Skeletal muscle tissue (tissue), 3 donors: ENCODE measurements at regions not wholly inside any gene's neighbourhood (a gene's known extent, or its start where the extent isn't known, plus 50 kb on each side); places are given as distances from the start of the nearest gene placed in this dataset.

Source experiments
- H3K27ac ChIP-seq: one replicate; pipeline ENCODE4 v1.7.0; 2013; ENCODE audit warnings: mild to moderate bottlenecking, low read depth, low read length, inconsistent platforms
- H3K27me3 ChIP-seq, 3 donors: one replicate each; pipeline ENCODE4 v1.7.0; 2013; ENCODE audit warnings: low read length in 3 of 3; ENCODE audit not compliant: control insufficient read depth in 3 of 3, insufficient read depth in 3 of 3
- H3K36me3 ChIP-seq, 3 donors: one replicate each; pipeline ENCODE4 v1.7.0; 2013; ENCODE audit warnings: low read length in 3 of 3; ENCODE audit not compliant: control insufficient read depth in 3 of 3, insufficient read depth in 3 of 3
- H3K4me1 ChIP-seq, 3 donors: one replicate each; pipeline ENCODE4 v1.7.0; 2013; ENCODE audit warnings: low read length in 3 of 3, mild to moderate bottlenecking in 3 of 3; ENCODE audit not compliant: control insufficient read depth in 3 of 3, insufficient read depth in 3 of 3
- H3K4me3 ChIP-seq, 3 donors: one replicate each; pipeline ENCODE4 v1.7.0; 2013; ENCODE audit warnings: low read length in 3 of 3
- H3K9ac ChIP-seq, 3 donors: one replicate each; pipeline ENCODE4 v1.7.0; 2013; ENCODE audit warnings: low read length in 3 of 3, mild to moderate bottlenecking in 3 of 3, moderate library complexity in 2 of 3, low read depth in 1 of 3
- H3K9me3 ChIP-seq, 3 donors: one replicate each; pipeline ENCODE4 v1.7.0; 2013; ENCODE audit warnings: low read length in 3 of 3; ENCODE audit not compliant: control insufficient read depth in 3 of 3
- donor health status: Osteomylitis.

DNA sequence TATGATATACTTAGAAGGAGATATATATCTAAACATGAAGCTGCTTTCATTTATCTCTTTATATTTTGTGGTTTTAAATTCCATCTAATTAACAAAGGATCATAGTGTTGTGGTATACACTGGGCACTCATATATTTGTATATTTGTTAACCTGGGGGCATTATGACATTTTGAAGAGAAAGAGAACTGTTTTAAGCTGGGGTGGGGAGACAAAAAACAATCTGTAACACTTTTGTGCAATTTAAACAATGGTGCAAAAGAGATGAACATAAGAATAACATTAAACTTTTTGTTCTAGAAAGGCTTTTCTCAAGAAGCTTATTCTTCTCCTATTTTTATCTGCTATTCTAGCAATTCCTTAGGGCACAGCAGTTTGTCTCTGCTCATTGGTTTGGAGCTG, 842.0 kb upstream of the CDH2 start:
- H3K4me1 ChIP-seq = no peaks in the 10 kb centered on the region
- H3K4me3 ChIP-seq = no peak overlapping the region
- no peaks in the 10 kb centered on the region for H3K36me3 ChIP-seq
- no peak overlapping the region for H3K27ac ChIP-seq
- no peaks in the 10 kb centered on the region for H3K27me3 ChIP-seq
- H3K9me3 ChIP-seq = no peaks in the 10 kb centered on the region
- H3K9ac ChIP-seq = no peak overlapping the region

- Histone ChIP-seq H3K4me3 (no peak overlapping the region), H3K9me3 (no peaks in the 10 kb centered on the region), H3K36me3 (no peaks in the 10 kb centered on the region), H3K27ac (no peak overlapping the region), H3K9ac (no peak overlapping the region), H3K4me1 (no peaks in the 10 kb centered on the region), H3K27me3 (no peaks in the 10 kb centered on the region)
Observed at GRCh38 chr18:29012883-29013465, 836.0 kb upstream of the CDH2 start.

DNA sequence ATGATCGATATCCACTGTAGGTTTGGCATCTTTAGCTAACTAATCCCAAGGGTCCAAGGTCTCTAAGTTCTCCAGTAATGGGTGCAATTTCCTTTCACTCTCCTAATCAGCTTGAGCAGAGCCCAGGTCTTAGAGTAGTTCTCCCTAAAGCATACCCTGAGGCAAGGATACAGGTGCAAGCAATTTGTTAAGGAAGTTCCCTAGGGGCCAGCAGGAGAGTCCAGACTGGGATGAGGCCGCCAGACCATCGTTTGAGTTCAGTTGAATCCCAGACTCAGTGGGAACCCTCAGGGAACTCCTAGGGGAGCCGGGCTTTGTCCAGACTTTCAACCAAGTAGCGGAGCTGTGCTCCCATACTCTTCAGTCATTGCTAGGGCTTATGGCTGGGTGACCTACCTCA, 835.4 kb upstream of the CDH2 start:
- Histone ChIP-seq H3K27me3 (no peaks in the 10 kb centered on the region), H3K9me3 (no peaks in the 10 kb centered on the region), H3K27ac (no peak overlapping the region), H3K9ac (no peak overlapping the region), H3K4me3 (no peak overlapping the region), H3K4me1 (no peaks in the 10 kb centered on the region), H3K36me3 (no peaks in the 10 kb centered on the region)

DNA sequence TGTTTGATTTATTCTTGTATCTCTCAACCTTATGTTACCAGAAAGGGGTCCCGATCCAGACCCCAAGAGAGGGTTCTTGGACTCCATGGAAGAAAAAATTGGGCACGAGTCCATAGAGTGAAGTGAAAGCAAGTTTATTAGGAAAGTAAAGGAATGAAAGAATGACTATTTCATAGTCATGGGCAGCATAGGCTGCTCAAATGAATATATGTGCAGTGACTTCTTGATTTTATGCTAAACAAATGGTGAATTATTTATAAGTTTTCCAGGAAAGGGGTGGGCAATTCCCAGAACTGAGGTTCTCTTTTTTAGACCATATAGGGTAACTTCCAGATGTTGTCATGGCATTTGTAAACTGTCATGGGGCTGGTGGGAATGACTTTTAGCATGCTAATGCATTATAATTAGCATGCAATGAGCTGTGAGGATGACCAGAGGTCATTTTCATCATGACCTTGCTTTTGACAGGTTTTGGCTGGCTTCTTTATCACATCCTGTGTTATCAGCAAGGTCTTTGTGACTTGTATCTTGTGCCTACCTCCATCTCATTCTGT, 832.4 kb upstream of the CDH2 start:
- no peaks in the 10 kb centered on the region for H3K27me3 ChIP-seq

DNA sequence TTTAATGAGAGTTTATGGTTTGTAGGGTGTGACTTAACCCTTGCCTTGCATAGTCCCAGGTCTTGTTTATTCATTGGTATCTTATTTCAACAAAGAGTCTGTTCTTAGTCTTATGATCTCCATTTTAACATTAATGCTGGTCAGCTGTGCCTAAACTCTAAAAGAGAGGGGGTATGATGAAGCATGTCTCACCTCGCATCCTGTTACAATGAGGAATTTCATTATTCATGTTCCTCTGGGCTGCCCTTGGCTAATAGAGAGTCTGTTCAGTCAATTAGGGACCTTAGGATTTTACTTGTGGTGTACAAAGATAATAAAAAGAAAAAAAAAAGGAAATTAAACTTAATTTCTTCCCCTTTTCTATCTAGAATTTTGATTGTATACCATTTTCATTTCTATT, 831.9 kb upstream of the CDH2 start:
- Histone ChIP-seq H3K36me3 (no peaks in the 10 kb centered on the region), H3K9ac (no peak overlapping the region), H3K4me3 (no peak overlapping the region), H3K27me3 (no peaks in the 10 kb centered on the region), H3K4me1 (no peaks in the 10 kb centered on the region), H3K27ac (no peak overlapping the region), H3K9me3 (no peaks in the 10 kb centered on the region)

More for the DNA sequence above, 832.4 kb upstream of the CDH2 start:
- Histone ChIP-seq H3K9ac (no peak overlapping the region), H3K36me3 (no peaks in the 10 kb centered on the region), H3K27ac (no peak overlapping the region), H3K4me3 (no peak overlapping the region), H3K9me3 (no peaks in the 10 kb centered on the region), H3K4me1 (no peaks in the 10 kb centered on the region)

DNA sequence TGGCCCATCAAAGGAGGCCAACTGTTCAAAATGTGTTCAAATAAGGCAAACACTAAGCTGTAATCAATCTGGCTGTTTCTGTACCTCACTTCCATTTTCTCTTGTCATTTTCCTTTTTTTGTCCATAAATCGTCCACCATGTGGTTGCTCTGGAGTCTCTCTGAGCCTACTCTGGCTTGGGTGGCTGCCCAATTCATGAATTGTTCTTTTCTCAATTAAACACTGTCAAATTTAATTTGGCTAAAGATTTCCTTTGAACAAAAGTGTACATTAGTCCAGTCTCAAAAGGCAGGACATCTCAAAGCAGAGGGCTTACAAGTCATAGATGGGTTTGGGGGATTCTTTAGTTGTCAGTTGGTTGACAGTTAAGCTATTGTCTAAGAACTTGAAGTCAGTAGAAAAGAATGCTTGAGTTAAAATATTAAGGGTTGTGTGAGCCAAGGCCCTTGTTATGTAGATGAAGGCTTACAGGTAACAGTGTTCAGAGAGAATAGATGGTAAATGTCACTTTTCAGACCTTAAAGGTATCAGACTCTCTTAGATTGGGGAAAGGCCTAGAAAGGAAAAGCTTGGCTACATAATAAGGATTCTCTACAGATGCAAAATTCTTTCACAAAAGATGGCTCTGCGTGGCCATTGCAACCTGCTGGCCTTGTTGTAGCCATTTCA, 831.2 kb upstream of the CDH2 start:
- no peak overlapping the region for H3K27ac ChIP-seq
- H3K9me3 ChIP-seq = no peaks in the 10 kb centered on the region
- H3K36me3 ChIP-seq = no peaks in the 10 kb centered on the region
- no peak overlapping the region for H3K4me3 ChIP-seq
- no peaks in the 10 kb centered on the region for H3K4me1 ChIP-seq
- H3K9ac ChIP-seq = no peak overlapping the region
- no peaks in the 10 kb centered on the region for H3K27me3 ChIP-seq

DNA sequence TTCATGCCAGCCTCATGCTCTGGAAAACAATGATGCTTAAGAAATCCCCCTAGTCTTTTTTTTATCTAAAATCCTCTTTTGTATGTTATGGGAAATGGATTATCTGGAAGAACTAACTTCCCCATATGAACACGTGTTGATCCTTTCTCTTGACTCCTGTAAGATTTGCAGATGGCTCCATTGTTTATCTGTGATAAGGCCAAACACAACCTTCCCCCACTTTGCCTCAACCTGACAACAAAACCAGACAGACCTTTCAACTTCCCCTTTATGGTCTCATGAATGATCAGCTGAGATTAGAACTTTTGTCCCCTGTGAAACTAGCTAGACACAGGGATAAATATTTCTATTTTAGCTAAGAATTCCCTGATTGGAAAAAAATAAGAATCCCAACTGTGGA, 828.0 kb upstream of the CDH2 start:
- Histone ChIP-seq H3K9ac (no peak overlapping the region), H3K9me3 (no peaks in the 10 kb centered on the region), H3K4me1 (no peaks in the 10 kb centered on the region), H3K27me3 (no peaks in the 10 kb centered on the region), H3K36me3 (no peaks in the 10 kb centered on the region), H3K27ac (no peak overlapping the region), H3K4me3 (no peak overlapping the region)

DNA sequence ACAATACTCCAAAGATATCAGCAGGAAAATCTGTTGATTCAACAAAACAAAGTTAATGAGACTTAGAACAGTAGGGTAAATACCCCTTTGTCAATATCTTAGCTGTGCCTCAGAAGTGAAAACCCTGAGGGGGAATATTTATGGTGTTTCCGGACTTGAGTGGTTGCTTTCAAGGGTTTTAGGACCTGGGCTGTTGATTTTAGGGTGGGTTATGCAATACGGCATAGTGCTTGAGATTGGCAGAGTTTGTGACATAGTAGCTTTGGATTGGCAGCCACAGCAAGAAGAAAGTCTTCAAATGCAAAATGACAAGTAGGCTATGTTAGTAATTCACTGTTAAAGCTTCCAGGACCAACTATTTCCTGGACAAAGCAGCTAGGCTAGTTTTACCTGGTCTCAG, 826.3 kb upstream of the CDH2 start:
- Histone ChIP-seq H3K27ac (no peak overlapping the region), H3K4me1 (no peaks in the 10 kb centered on the region), H3K36me3 (no peaks in the 10 kb centered on the region), H3K27me3 (no peaks in the 10 kb centered on the region), H3K4me3 (no peak overlapping the region), H3K9ac (no peak overlapping the region), H3K9me3 (no peaks in the 10 kb centered on the region)

DNA sequence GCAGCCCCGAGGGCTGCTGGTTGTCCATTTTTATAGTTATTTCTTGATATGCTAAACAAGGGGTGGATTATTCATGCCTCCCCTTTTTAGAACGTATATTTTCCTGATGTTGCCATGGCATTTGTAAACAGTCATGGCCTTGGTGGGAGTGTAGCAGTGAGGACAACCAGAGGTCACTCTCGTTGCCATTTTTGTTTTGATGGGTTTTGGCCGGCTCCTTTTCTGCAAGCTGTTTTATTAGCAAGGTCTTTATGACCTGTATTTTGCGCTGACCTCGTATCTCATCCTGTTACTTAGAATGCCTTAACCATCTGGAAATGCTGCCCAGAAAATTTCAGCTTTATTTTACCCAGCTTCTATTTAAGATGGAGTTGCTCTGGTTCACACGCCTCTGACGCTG, 825.8 kb upstream of the CDH2 start:
- Histone ChIP-seq H3K27me3 (no peaks in the 10 kb centered on the region), H3K27ac (no peak overlapping the region), H3K36me3 (no peaks in the 10 kb centered on the region), H3K4me1 (no peaks in the 10 kb centered on the region), H3K4me3 (no peak overlapping the region), H3K9me3 (no peaks in the 10 kb centered on the region), H3K9ac (no peak overlapping the region)

DNA sequence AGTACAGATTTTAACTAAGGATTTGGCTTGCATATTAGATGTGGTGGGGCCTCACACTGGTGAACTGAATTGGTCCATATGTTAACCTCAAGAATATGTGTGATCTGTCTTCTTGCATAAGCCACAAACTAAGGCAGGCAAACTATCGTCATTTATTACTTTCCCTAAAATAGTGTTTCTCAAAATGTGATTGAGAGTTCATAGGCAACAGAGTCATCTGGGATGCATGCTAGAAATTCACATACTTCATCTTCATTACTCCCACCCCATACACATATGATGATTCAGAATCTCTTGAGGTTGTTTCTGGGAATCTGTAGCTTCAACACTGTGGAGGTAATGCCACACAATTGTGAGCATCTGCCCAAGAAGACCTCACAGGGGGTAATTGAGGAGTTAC, 822.8 kb upstream of the CDH2 start:
- Histone ChIP-seq H3K9ac (no peak overlapping the region), H3K36me3 (no peaks in the 10 kb centered on the region), H3K27ac (no peak overlapping the region), H3K4me1 (no peaks in the 10 kb centered on the region), H3K9me3 (no peaks in the 10 kb centered on the region), H3K4me3 (no peak overlapping the region), H3K27me3 (no peaks in the 10 kb centered on the region)
